Endothelial cell of umbilical vein (primary cell): ENCODE measurements at regions not wholly inside any gene's neighbourhood (a gene's known extent, or its start where the extent isn't known, plus 50 kb on each side); places are given as distances from the start of the nearest gene placed in this dataset.

Source experiments
- BruUV-seq: library from RNA; stranded (reverse); fragments of 400-500 nt; replicated peaks from 2 replicates; lab custom pipeline; 2021; lab: Mats Ljungman, UMichigan
- CTCF ChIA-PET: fragments of 300-600, 350-600 bp; sonication (Branson Sonifier 250); formaldehyde crosslinking; loops from one replicate; lab custom pipeline; 2021; ENCODE audit warnings: antibody characterized with exemption, inconsistent platforms; lab: Charles Lee
- POLR2A ChIA-PET: fragments of 300-600, 350-600 bp; sonication (Branson Sonifier 250); formaldehyde crosslinking; loops from one replicate; lab custom pipeline; 2021; ENCODE audit warnings: antibody characterized with exemption, inconsistent platforms; lab: Charles Lee
- DNase-seq: peaks from one replicate; pipeline ENCODE4 v3.0.0-alpha.2; 2011; ENCODE audit warnings: low read depth, low spot score
- FAIRE-seq: peaks from 2 replicates; lab custom pipeline; 2011; peaks lifted over from hg19 to GRCh38; lab: Jason Lieb, UNC
- H2AFZ ChIP-seq: 2 replicates; pipeline ENCODE4 v1.6.0; 2012; ENCODE audit warnings: low read depth, low read length, control low read depth, inconsistent platforms
- H3K27ac ChIP-seq: 2 replicates; pipeline ENCODE4 v1.5.1; 2011; ENCODE audit warnings: low read depth, mild to moderate bottlenecking, control low read depth, low read length, moderate library complexity; ENCODE audit not compliant: insufficient read depth
- H3K27me3 ChIP-seq, 2 experiments: 2 replicates each; pipeline versions ENCODE4 v1.6.0 to v1.6.1; 2011; ENCODE audit warnings: low read length in 2 of 2, mixed read lengths in 1 of 2; ENCODE audit not compliant: control insufficient read depth in 2 of 2, insufficient read depth in 2 of 2
- H3K36me3 ChIP-seq, 2 experiments: 2 replicates in 1 of 2; 3 replicates in 1 of 2; pipeline ENCODE4 v1.5.1; 2011; ENCODE audit warnings: low read length in 2 of 2, mild to moderate bottlenecking in 1 of 2, moderate library complexity in 1 of 2; ENCODE audit not compliant: control insufficient read depth in 2 of 2, insufficient read depth in 2 of 2; ENCODE audit errors: extremely low read depth in 1 of 2
- H3K4me1 ChIP-seq: 3 replicates; pipeline ENCODE4 v1.5.1; 2011; ENCODE audit warnings: mild to moderate bottlenecking, low read length; ENCODE audit not compliant: control insufficient read depth, insufficient read depth; ENCODE audit errors: extremely low read depth
- H3K4me2 ChIP-seq: 2 replicates; pipeline ENCODE4 v1.6.1; 2011; ENCODE audit warnings: low read length, control low read depth, mixed read lengths; ENCODE audit not compliant: insufficient read depth
- H3K4me3 ChIP-seq, 3 experiments: fragments of 200-600 bp in 1 of 3; sonication (generic), shearing (Covaris generic) in 1 of 3; replicated peaks in 1 of 3; 2 replicates each; pipeline ENCODE4 v1.5.1; 2011 to 2016; ENCODE audit warnings: control low read depth in 3 of 3, low read length in 3 of 3, mild to moderate bottlenecking in 2 of 3, inconsistent platforms in 1 of 3, low read depth in 1 of 3, moderate library complexity in 1 of 3; ENCODE audit not compliant: insufficient read depth in 1 of 3
- H3K79me2 ChIP-seq: 2 replicates; pipeline ENCODE4 v1.6.0; 2012; ENCODE audit warnings: low read length, inconsistent platforms; ENCODE audit not compliant: control insufficient read depth, insufficient read depth
- H3K9ac ChIP-seq: replicated peaks from 2 replicates; pipeline ENCODE3; 2011; ENCODE audit warnings: low read length, control low read depth; ENCODE audit not compliant: insufficient read depth; ENCODE audit errors: extremely low read depth
- H3K9me1 ChIP-seq: replicated peaks from 3 replicates; pipeline ENCODE4 v1.6.0; 2011; ENCODE audit warnings: mild to moderate bottlenecking, low read length; ENCODE audit not compliant: control insufficient read depth, insufficient read depth; ENCODE audit errors: extremely low read depth
- H3K9me3 ChIP-seq: replicated peaks from 2 replicates; pipeline ENCODE4 v1.5.1; 2012; ENCODE audit warnings: low read length, inconsistent platforms; ENCODE audit not compliant: control insufficient read depth, insufficient read depth
- H4K20me1 ChIP-seq: replicated peaks from 2 replicates; pipeline ENCODE3; 2011; ENCODE audit warnings: mild to moderate bottlenecking, low read length; ENCODE audit not compliant: control insufficient read depth, insufficient read depth; ENCODE audit errors: extremely low read depth
- CTCF ChIP-seq, 2 donors: IDR thresholded peaks; 1 replicate in 1 of 2; 2 replicates in 1 of 2; pipeline ENCODE4 v1.5.1; 2011; ENCODE audit warnings: low read length in 2 of 2, mild to moderate bottlenecking in 2 of 2, moderate library complexity in 2 of 2, control low read depth in 1 of 2, inconsistent platforms in 1 of 2, low read depth in 1 of 2; ENCODE audit not compliant: insufficient read depth in 1 of 2; ENCODE audit errors: extremely low read depth in 1 of 2
- EZH2 ChIP-seq: IDR thresholded peaks from 2 replicates; pipeline ENCODE4 v1.6.1; 2012; ENCODE audit warnings: borderline replicate concordance, low read depth, mild to moderate bottlenecking, moderate library complexity, low read length, inconsistent platforms; ENCODE audit not compliant: severe bottlenecking
- FOS ChIP-seq: IDR thresholded peaks from 2 replicates; pipeline ENCODE4 v1.6.1; 2011; ENCODE audit warnings: mild to moderate bottlenecking, low read length, moderate library complexity, borderline replicate concordance; ENCODE audit not compliant: insufficient read depth
- GATA2 ChIP-seq: IDR thresholded peaks from 2 replicates; pipeline ENCODE4 v1.7.0; 2011; ENCODE audit warnings: low read depth, mild to moderate bottlenecking, moderate library complexity, mixed read lengths, low read length; ENCODE audit not compliant: insufficient read length, insufficient read depth
- JUN ChIP-seq: IDR thresholded peaks from 2 replicates; pipeline ENCODE4 v1.6.1; 2011; ENCODE audit warnings: borderline replicate concordance, low read depth; ENCODE audit not compliant: insufficient read length, insufficient read depth
- MYC ChIP-seq: IDR thresholded peaks from one replicate; pipeline ENCODE4 v1.6.1; 2011; ENCODE audit warnings: mild to moderate bottlenecking, low read depth, low read length
- POLR2A ChIP-seq: IDR thresholded peaks from 2 replicates; pipeline ENCODE4 v1.6.1; 2012; ENCODE audit warnings: low read depth, mild to moderate bottlenecking, control low read depth, low read length
- POLR2AphosphoS5 ChIP-seq: IDR thresholded peaks from 2 replicates; pipeline ENCODE4 v1.6.1; 2012; ENCODE audit warnings: low read depth, mild to moderate bottlenecking, control low read depth, low read length, moderate library complexity; ENCODE audit not compliant: insufficient read depth
- dilution Hi-C: fragments of 300-500 bp; cut with MboI; formaldehyde crosslinking; loops from one replicate; pipeline ENCODE4 v1.15.0; 2019; ENCODE audit warnings: low sequenced_read_pairs; ENCODE audit not compliant: extremely low pct_ligation_motif_present
- intact Hi-C: fragments of 100-400 bp; cut with micrococcal nuclease; formaldehyde crosslinking; loops from one replicate; pipeline ENCODE4 v1.10.0; 2022
- TF ChIP-seq, protein P1 (sequence below): IDR thresholded peaks from 2 replicates; pipeline ENCODE4 v1.6.1; 2011; ENCODE audit not compliant: insufficient read depth, insufficient read length

DNA sequence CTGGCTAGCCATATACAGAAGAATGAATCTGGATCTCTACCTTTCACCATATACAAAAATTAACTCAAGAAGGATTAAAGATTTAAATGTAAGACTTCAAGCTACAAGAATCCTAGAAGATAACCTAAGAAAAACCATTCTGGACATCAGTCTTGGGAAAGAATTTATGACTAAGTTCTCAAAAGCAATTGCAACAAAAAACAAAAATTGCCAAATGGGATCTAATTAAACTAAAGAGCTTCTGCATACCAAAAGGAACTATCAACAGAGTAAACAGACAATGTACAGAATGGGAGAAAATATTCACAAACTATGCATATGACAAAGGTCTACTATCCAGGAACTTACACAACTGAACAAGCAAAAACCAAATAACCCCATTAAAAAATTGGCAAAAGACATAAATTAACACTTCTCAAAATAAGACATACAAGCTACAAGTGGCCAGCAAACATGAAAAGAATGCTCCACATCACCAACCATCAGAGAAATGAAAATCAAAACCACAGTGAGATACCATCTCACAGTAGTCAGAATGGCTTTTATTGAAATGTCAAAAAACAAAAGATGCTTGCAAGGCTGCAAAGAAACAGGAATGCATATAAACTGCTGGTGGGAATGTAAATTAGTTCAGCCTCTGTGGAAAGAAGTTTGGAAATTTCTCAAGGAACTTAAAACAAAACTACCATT is 66.8 kb upstream of the RSPO3 start:
- Histone ChIP-seq H3K4me3 (no peak overlapping the region), H4K20me1 (no peaks in the 10 kb centered on the region), H3K4me2 (no peak overlapping the region), H3K36me3 (no peaks in the 10 kb centered on the region), H3K27me3 (no peaks in the 10 kb centered on the region), H3K9me3 (no peaks in the 10 kb centered on the region), H3K79me2 (no peaks in the 10 kb centered on the region), H2AFZ (no peak overlapping the region), H3K4me1 (peaks cover 24% of the 10 kb centered on the region), H3K9ac (no peak overlapping the region), H3K27ac (no peak overlapping the region), H3K9me1 (peaks cover 2% of the 10 kb centered on the region)
- TF ChIP-seq MYC (no peak), JUN (no peak), POLR2A (no peak), CTCF (IDR thresholded peaks at IDR 0.05; ENCODE audit: extremely low read depth in 1 of 2, insufficient read depth in 1 of 2, low read depth in 1 of 2, low read length in 2 of 2) (no peak), POLR2AphosphoS5 (no peak), GATA2 (no peak), EZH2 (no peak), FOS (no peak)
- TF ChIP-seq, protein P1, sequence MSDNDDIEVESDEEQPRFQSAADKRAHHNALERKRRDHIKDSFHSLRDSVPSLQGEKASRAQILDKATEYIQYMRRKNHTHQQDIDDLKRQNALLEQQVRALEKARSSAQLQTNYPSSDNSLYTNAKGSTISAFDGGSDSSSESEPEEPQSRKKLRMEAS, result no peak
- intact Hi-C loops (no loop called here), dilution Hi-C loops (no loop called here)
- FAIRE-seq (no peak), DNase-seq (no peak)
- POLR2A ChIA-PET, result no interaction called here
- CTCF ChIA-PET, result interaction anchor here (1.4 kb wide), 1 partner anchor 17 kb away, joined by 3 read pairs; no protein-coding TSS in a partner anchor
- BruUV-seq, result no TSS peak
